ENCODE measurements at regions not wholly inside any gene's neighbourhood (a gene's known extent, or its start where the extent isn't known, plus 50 kb on each side); places are given as distances from the start of the nearest gene placed in this dataset.

- TF ChIP-seq EZH2 (IDR thresholded peaks at IDR 0.05; ENCODE audit: low read length, missing control alignments) (no peak), CTCF (conservative IDR thresholded peaks at IDR 0.05 in 1 of 2, IDR thresholded peaks at IDR 0.05 in 1 of 2; ENCODE audit: low read depth in 1 of 2, low read length in 2 of 2) (no peak)
Observed at GRCh38 chr6:137704802-137705159, 162.3 kb upstream of the TNFAIP3 start.
